Neural cell (in vitro differentiated cells): ENCODE measurements at regions not wholly inside any gene's neighbourhood (a gene's known extent, or its start where the extent isn't known, plus 50 kb on each side); places are given as distances from the start of the nearest gene placed in this dataset.
"Not testable (repeated sequence)": the region's sequence is repeated elsewhere in the genome, so short reads cannot be mapped to it uniquely, and the experiment has no call there.

Experiments
- CTCF ChIP-seq: fragments of 450-650 bp; IDR thresholded peaks from 2 replicates; pipeline ENCODE4 v1.5.1; 2014; ENCODE audit warnings: antibody characterized with exemption, mild to moderate bottlenecking, moderate library complexity; ENCODE audit not compliant: poor library complexity, severe bottlenecking
- MXI1 ChIP-seq: fragments of 450-650 bp; conservative IDR thresholded peaks from 2 replicates; pipeline ENCODE4 v1.6.1; 2014; ENCODE audit warnings: antibody characterized with exemption, mild to moderate bottlenecking; ENCODE audit not compliant: poor library complexity, severe bottlenecking
- POLR2AphosphoS5 ChIP-seq: IDR thresholded peaks from 2 replicates; pipeline ENCODE4 v1.6.1; 2012

- not testable (repeated sequence) for TF ChIP-seq POLR2AphosphoS5, CTCF, MXI1
Observed at GRCh38 chr2:53486185-53486899, 281.3 kb upstream of the CHAC2 start.
